Osteoblast (primary cell): ENCODE measurements at regions not wholly inside any gene's neighbourhood (a gene's known extent, or its start where the extent isn't known, plus 50 kb on each side); places are given as distances from the start of the nearest gene placed in this dataset.

Source experiments
- DNase-seq: peaks from one replicate; pipeline ENCODE4 v3.0.0; 2011; ENCODE audit warnings: low spot score, mixed read lengths; ENCODE audit not compliant: insufficient read length; ENCODE audit errors: missing footprints
- H2AFZ ChIP-seq: 2 replicates; pipeline ENCODE4 v1.6.0; 2011; ENCODE audit warnings: mild to moderate bottlenecking, low read length
- H3K27ac ChIP-seq: 2 replicates; pipeline ENCODE4 v1.5.1; 2011; ENCODE audit warnings: mild to moderate bottlenecking, low read depth, low read length, moderate library complexity
- H3K27me3 ChIP-seq: 2 replicates; pipeline ENCODE4 v1.6.0; 2012; ENCODE audit warnings: mild to moderate bottlenecking, control low read depth, inconsistent platforms, low read length, moderate library complexity; ENCODE audit not compliant: insufficient read depth
- H3K36me3 ChIP-seq: 2 replicates; pipeline ENCODE4 v1.5.1; 2011; ENCODE audit warnings: mild to moderate bottlenecking, low read length, control low read depth, moderate library complexity; ENCODE audit not compliant: insufficient read depth
- H3K4me1 ChIP-seq: 2 replicates; pipeline ENCODE4 v1.5.1; 2011; ENCODE audit warnings: mild to moderate bottlenecking, low read length, control low read depth, moderate library complexity; ENCODE audit not compliant: insufficient read depth
- H3K4me2 ChIP-seq: 2 replicates; pipeline ENCODE4 v1.6.0; 2011; ENCODE audit warnings: mild to moderate bottlenecking, low read length; ENCODE audit not compliant: insufficient read depth
- H3K4me3 ChIP-seq: fragments of 200-600 bp; sonication (generic); 3 replicates; pipeline ENCODE4 v1.5.1; 2012; ENCODE audit warnings: mild to moderate bottlenecking, low read length, inconsistent platforms; ENCODE audit not compliant: insufficient read depth
- H3K79me2 ChIP-seq: 2 replicates; pipeline ENCODE4 v1.6.0; 2012; ENCODE audit warnings: mild to moderate bottlenecking, low read length, control low read depth, inconsistent platforms; ENCODE audit not compliant: insufficient read depth
- H3K9me3 ChIP-seq: 2 replicates; pipeline ENCODE4 v1.5.1; 2011; ENCODE audit warnings: low read depth, low read length, control low read depth
- H4K20me1 ChIP-seq: 2 replicates; pipeline ENCODE4 v1.6.0; 2012; ENCODE audit warnings: mild to moderate bottlenecking, low read length, control low read depth; ENCODE audit not compliant: insufficient read depth
- TF ChIP-seq, protein P1 (sequence below): IDR thresholded peaks from 2 replicates; pipeline ENCODE4 v1.5.1; 2011; ENCODE audit warnings: mild to moderate bottlenecking, low read depth, low read length, moderate library complexity; ENCODE audit errors: extremely low read depth

DNA sequence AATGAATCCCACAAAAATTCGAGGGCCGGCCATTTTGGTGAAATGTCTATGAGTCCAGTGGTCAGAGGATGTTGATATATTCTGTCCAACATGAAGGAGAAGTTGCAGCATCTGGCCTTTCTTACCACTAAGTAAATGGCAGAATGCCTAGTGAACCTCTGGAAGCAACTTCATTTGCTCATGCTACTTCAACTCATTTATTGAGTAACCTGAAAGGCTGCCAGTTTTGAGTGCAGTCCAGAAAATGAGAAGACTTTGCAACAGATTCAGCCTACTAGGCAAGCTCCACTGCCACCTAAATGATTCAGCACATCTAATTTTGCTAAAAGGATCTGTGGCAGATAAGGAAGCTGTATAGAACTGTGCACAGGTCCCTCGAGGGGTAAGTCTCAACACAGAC lies 265.0 kb downstream of the OPA1 start:
- H3K9me3 ChIP-seq, result no peaks in the 10 kb centered on the region
- TF ChIP-seq, protein P1, sequence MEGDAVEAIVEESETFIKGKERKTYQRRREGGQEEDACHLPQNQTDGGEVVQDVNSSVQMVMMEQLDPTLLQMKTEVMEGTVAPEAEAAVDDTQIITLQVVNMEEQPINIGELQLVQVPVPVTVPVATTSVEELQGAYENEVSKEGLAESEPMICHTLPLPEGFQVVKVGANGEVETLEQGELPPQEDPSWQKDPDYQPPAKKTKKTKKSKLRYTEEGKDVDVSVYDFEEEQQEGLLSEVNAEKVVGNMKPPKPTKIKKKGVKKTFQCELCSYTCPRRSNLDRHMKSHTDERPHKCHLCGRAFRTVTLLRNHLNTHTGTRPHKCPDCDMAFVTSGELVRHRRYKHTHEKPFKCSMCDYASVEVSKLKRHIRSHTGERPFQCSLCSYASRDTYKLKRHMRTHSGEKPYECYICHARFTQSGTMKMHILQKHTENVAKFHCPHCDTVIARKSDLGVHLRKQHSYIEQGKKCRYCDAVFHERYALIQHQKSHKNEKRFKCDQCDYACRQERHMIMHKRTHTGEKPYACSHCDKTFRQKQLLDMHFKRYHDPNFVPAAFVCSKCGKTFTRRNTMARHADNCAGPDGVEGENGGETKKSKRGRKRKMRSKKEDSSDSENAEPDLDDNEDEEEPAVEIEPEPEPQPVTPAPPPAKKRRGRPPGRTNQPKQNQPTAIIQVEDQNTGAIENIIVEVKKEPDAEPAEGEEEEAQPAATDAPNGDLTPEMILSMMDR, result no peak

DNA sequence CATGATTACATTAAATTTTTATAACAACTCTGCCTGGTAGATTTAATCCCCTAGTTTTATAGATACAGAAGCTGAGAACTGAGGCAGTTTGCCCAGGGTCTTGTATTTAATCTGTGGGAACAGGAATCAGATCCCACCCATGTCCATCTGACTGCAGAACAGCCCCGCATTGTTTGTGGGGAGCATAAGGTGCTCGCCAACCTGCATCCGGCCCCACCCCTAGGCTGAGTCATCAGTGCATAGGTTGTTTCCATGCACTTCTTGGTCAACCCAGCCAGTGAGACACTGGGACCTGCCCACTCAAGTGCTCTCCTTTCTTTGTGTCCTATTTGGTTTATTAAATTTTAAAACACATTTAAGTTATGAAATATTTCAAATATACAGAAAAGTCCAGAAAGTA lies 266.2 kb downstream of the OPA1 start:
- Histone ChIP-seq H3K27me3 (peaks cover 32% of the 10 kb centered on the region), H2AFZ (no peak overlapping the region), H3K4me3 (no peak overlapping the region), H3K4me2 (no peak overlapping the region), H3K4me1 (no peaks in the 10 kb centered on the region), H3K36me3 (no peaks in the 10 kb centered on the region), H3K9me3 (no peaks in the 10 kb centered on the region), H3K27ac (no peak overlapping the region), H3K79me2 (no peaks in the 10 kb centered on the region), H4K20me1 (no peaks in the 10 kb centered on the region)
- TF ChIP-seq, protein P1, result no peak
- no peak for DNase-seq

More for the DNA sequence above, 265.0 kb downstream of the OPA1 start:
- Histone ChIP-seq H4K20me1 (no peaks in the 10 kb centered on the region), H3K27ac (no peak overlapping the region), H3K27me3 (peaks cover 34% of the 10 kb centered on the region), H3K36me3 (no peaks in the 10 kb centered on the region), H2AFZ (no peak overlapping the region), H3K4me3 (no peak overlapping the region), H3K79me2 (no peaks in the 10 kb centered on the region), H3K4me2 (no peak overlapping the region), H3K4me1 (peaks cover 3% of the 10 kb centered on the region)
- no peak for DNase-seq

DNA sequence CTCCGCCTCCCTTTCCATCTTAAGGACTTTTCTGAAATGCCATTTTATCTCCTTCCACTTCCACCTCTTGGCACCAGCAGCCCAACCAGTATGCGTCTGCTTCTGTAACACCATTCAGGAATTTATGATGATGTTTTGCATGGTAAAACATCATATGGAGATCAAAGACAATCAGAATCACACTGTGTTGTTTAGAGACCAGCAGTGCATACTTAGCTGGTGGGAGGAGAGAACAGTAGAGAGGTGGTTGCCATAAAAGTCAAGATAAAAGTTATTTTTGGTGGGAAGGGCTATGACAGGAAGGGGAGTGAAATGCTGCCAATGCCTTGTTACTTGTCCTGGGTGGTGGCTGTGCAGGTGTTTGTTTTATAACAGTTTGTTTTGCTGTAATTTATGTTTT lies 268.0 kb downstream of the OPA1 start:
- Histone ChIP-seq H3K79me2 (no peaks in the 10 kb centered on the region), H3K36me3 (no peaks in the 10 kb centered on the region), H3K4me1 (no peaks in the 10 kb centered on the region), H2AFZ (no peak overlapping the region), H3K4me2 (no peak overlapping the region), H3K4me3 (no peak overlapping the region), H3K27me3 (peaks cover 14% of the 10 kb centered on the region), H4K20me1 (no peaks in the 10 kb centered on the region), H3K27ac (no peak overlapping the region), H3K9me3 (no peaks in the 10 kb centered on the region)
- no peak for DNase-seq
- TF ChIP-seq, protein P1, result no peak

DNA sequence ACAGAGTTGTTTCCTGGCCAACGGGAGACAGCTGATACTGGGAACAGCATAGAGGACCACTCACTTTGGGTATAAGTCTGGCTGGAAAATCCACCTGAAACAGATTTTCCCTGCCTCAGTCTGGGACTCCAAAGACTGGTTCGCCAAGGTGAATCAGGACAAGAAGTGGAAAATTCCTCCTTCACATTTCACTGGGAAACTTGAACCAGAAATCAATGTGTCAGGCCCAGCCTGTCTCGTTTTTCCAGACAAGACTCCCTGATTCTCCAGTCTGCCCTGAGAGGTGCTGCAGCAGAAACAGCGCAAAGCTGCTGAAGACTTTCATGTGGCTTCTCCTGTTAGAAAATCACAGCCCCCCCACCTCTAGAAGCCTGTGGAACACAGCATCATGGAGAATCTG lies 269.8 kb downstream of the OPA1 start:
- DNase-seq, result no peak
- H2AFZ ChIP-seq, result no peak overlapping the region
- H3K4me3 ChIP-seq, result no peak overlapping the region
- no peak overlapping the region for H3K27ac ChIP-seq
- TF ChIP-seq, protein P1, result no peak
- no peaks in the 10 kb centered on the region for H3K36me3 ChIP-seq
- no peak overlapping the region for H3K4me2 ChIP-seq
- no peaks in the 10 kb centered on the region for H4K20me1 ChIP-seq
- no peaks in the 10 kb centered on the region for H3K4me1 ChIP-seq
- H3K27me3 ChIP-seq, result peaks cover 8% of the 10 kb centered on the region
- H3K79me2 ChIP-seq, result no peaks in the 10 kb centered on the region
- H3K9me3 ChIP-seq, result no peaks in the 10 kb centered on the region
